Colonic mucosa (tissue), 4 donors: ENCODE measurements at regions not wholly inside any gene's neighbourhood (a gene's known extent, or its start where the extent isn't known, plus 50 kb on each side); places are given as distances from the start of the nearest gene placed in this dataset.
A peak's percentile ranks its signal among the peaks of the same experiment; 100 is the strongest.

Source experiments
- DNase-seq: peaks from one replicate; pipeline ENCODE4 v3.0.0-alpha.2; 2020
- H3K27ac ChIP-seq: fragments of 200-600 bp; one replicate; pipeline ENCODE4 v1.8.0; 2021
- H3K27me3 ChIP-seq: fragments of 200-600 bp; one replicate; pipeline ENCODE4 v1.8.0; 2021
- H3K36me3 ChIP-seq: fragments of 200-600 bp; one replicate; pipeline ENCODE4 v1.8.0; 2021
- H3K4me1 ChIP-seq: fragments of 200-600 bp; one replicate; pipeline ENCODE4 v1.8.0; 2021; ENCODE audit warnings: mild to moderate bottlenecking
- H3K4me3 ChIP-seq: fragments of 200-600 bp; one replicate; pipeline ENCODE4 v1.8.0; 2021
- H3K9ac ChIP-seq, 2 donors: one replicate each; pipeline ENCODE4 v1.7.0; 2013; ENCODE audit warnings: control low read depth in 2 of 2, low read depth in 2 of 2, low read length in 2 of 2
- H3K9me3 ChIP-seq: fragments of 200-600 bp; one replicate; pipeline ENCODE4 v1.8.0; 2021
- CTCF ChIP-seq: fragments of 200-600 bp; IDR thresholded peaks from one replicate; pipeline ENCODE4 v1.8.0; 2022; ENCODE audit warnings: antibody characterized with exemption, mild to moderate bottlenecking
- intact Hi-C: fragments of 100-400 bp; cut with DNase I; formaldehyde crosslinking; loops from one replicate; pipeline ENCODE4 v1.14.1; 2022
- donor health status: healthy.
- donor health status: DM: no; HTN: no; CAD: no.
- donor health status: DM: no; HTN: no; CAD: no.

GRCh38 chr17:77365584-77366186 lies 224.9 kb downstream of the SEC14L1 start:
- TF ChIP-seq CTCF, result no peak
- peak overlapping the region; percentile 32 for H3K27ac ChIP-seq
- H3K4me1 ChIP-seq, result peaks cover 15% of the 10 kb centered on the region
- no peaks in the 10 kb centered on the region for H3K9me3 ChIP-seq
- no peak overlapping the region for H3K4me3 ChIP-seq
- no peaks in the 10 kb centered on the region for H3K36me3 ChIP-seq
- no peaks in the 10 kb centered on the region for H3K27me3 ChIP-seq
- DNase-seq, result peak; percentile 78
- H3K9ac ChIP-seq, result peak overlapping the region in 1 of 2 donors; percentile 59
- intact Hi-C loops, result no loop called here

- H3K4me3 ChIP-seq, result no peak overlapping the region
- H3K9me3 ChIP-seq, result no peaks in the 10 kb centered on the region
- DNase-seq, result no peak
- H3K27me3 ChIP-seq, result no peaks in the 10 kb centered on the region
- peaks cover 20% of the 10 kb centered on the region for H3K4me1 ChIP-seq
- no peak for TF ChIP-seq CTCF
- H3K36me3 ChIP-seq, result no peaks in the 10 kb centered on the region
- H3K9ac ChIP-seq, result peak overlapping the region in 1 of 2 donors; percentile 59
- intact Hi-C loops, result no loop called here
- peak overlapping the region; percentile 32 for H3K27ac ChIP-seq
These were observed 225.4 kb downstream of the SEC14L1 start for GRCh38 chr17:77366206-77366557.

- no peak overlapping the region for H3K4me3 ChIP-seq
- peak overlapping the region in 1 of 2 donors; percentile 59 for H3K9ac ChIP-seq
- H3K27me3 ChIP-seq, result no peaks in the 10 kb centered on the region
- peak; percentile 66 for DNase-seq
- H3K9me3 ChIP-seq, result no peaks in the 10 kb centered on the region
- peak overlapping the region; percentile 24 for H3K27ac ChIP-seq
- no peak for TF ChIP-seq CTCF
- H3K4me1 ChIP-seq, result peaks cover 25% of the 10 kb centered on the region
- H3K36me3 ChIP-seq, result no peaks in the 10 kb centered on the region
- intact Hi-C loops, result no loop called here
These were observed 225.9 kb downstream of the SEC14L1 start for GRCh38 chr17:77366558-77367245.

GRCh38 chr17:77369544-77369971 lies 228.8 kb downstream of the SEC14L1 start:
- H3K36me3 ChIP-seq, result no peaks in the 10 kb centered on the region
- no peak overlapping the region for H3K9ac ChIP-seq
- no peaks in the 10 kb centered on the region for H3K27me3 ChIP-seq
- TF ChIP-seq CTCF, result no peak
- H3K27ac ChIP-seq, result no peak overlapping the region
- no peak overlapping the region for H3K4me3 ChIP-seq
- H3K4me1 ChIP-seq, result peaks cover 35% of the 10 kb centered on the region
- H3K9me3 ChIP-seq, result no peaks in the 10 kb centered on the region
- no peak for DNase-seq
- intact Hi-C loops, result no loop called here

GRCh38 chr17:77370586-77370985 lies 229.8 kb downstream of the SEC14L1 start:
- H3K27ac ChIP-seq, result no peak overlapping the region
- intact Hi-C loops, result no loop called here
- TF ChIP-seq CTCF, result no peak

More at GRCh38 chr17:77370586-77370985, 229.8 kb downstream of the SEC14L1 start:
- no peaks in the 10 kb centered on the region for H3K9me3 ChIP-seq
- no peaks in the 10 kb centered on the region for H3K36me3 ChIP-seq
- H3K4me3 ChIP-seq, result no peak overlapping the region
- no peaks in the 10 kb centered on the region for H3K27me3 ChIP-seq
- H3K4me1 ChIP-seq, result peaks cover 34% of the 10 kb centered on the region
- DNase-seq, result no peak
- H3K9ac ChIP-seq, result peak overlapping the region in 1 of 2 donors; percentile 41
